NT2/D1 (cell line): ENCODE measurements at regions not wholly inside any gene's neighbourhood (a gene's known extent, or its start where the extent isn't known, plus 50 kb on each side); places are given as distances from the start of the nearest gene placed in this dataset.

Experiments used
- DNase-seq: peaks from one replicate; pipeline ENCODE4 v3.0.0-alpha.2; 2011; ENCODE audit warnings: low read depth, low spot score
- H3K27me3 ChIP-seq: 2 replicates; pipeline ENCODE4 v1.6.0; 2011; ENCODE audit warnings: mild to moderate bottlenecking; ENCODE audit not compliant: insufficient read length, insufficient read depth
- H3K36me3 ChIP-seq: 2 replicates; pipeline ENCODE4 v1.6.1; 2011; ENCODE audit warnings: mild to moderate bottlenecking, low read length, mixed read lengths; ENCODE audit not compliant: insufficient read depth, insufficient read length
- H3K4me1 ChIP-seq: 2 replicates; pipeline ENCODE4 v1.5.1; 2011; ENCODE audit not compliant: insufficient read depth, insufficient read length
- H3K4me3 ChIP-seq: 2 replicates; pipeline ENCODE4 v1.5.1; 2011; ENCODE audit warnings: low read depth; ENCODE audit not compliant: insufficient read length
- H3K9ac ChIP-seq: 2 replicates; pipeline ENCODE4 v1.6.0; 2011; ENCODE audit warnings: low read depth; ENCODE audit not compliant: insufficient read length
- H3K9me3 ChIP-seq: 2 replicates; pipeline ENCODE4 v1.5.1; 2011; ENCODE audit warnings: mild to moderate bottlenecking, low read length; ENCODE audit not compliant: insufficient read depth
- SUZ12 ChIP-seq: IDR thresholded peaks from 2 replicates; pipeline ENCODE4 v1.6.1; 2011; ENCODE audit not compliant: insufficient read length, insufficient read depth; ENCODE audit errors: extremely low read depth
- YY1 ChIP-seq: IDR thresholded peaks from 2 replicates; pipeline ENCODE4 v1.6.1; 2011; ENCODE audit not compliant: insufficient read length, insufficient read depth
- ZNF274 ChIP-seq: IDR thresholded peaks from 2 replicates; pipeline ENCODE4 v1.6.1; 2011; ENCODE audit warnings: mild to moderate bottlenecking, low read depth, low read length

- Histone ChIP-seq H3K9me3 (peaks cover 24% of the 10 kb centered on the region), H3K4me1 (no peaks in the 10 kb centered on the region), H3K4me3 (no peak overlapping the region), H3K9ac (no peak overlapping the region), H3K36me3 (no peaks in the 10 kb centered on the region), H3K27me3 (no peaks in the 10 kb centered on the region)
- DNase-seq, result no peak
- no peak for TF ChIP-seq SUZ12
- no peak for TF ChIP-seq YY1
- TF ChIP-seq ZNF274, result no peak
These were observed 153.7 kb upstream of the GADL1 start for GRCh38 chr3:31048143-31048542.

DNA sequence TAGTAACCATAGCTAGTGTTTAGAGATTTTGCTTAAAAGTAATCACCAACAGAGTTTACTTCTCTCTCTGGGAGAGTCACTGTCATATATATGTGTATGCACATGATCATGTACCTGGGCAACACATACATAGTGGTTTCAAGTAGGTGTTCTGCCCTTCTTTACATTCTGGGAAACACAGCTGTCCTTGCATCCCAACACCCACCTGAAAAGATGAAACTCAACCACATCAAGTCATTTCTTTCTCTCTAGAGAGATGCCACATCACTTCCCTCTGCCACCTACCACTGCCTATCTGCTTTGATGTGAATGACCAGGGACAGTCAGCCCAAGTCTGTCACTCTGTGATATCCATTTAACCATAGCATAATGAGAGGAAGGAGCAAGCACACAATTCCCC lies 155.8 kb upstream of the GADL1 start:
- TF ChIP-seq YY1 (no peak), SUZ12 (no peak)
- DNase-seq, result no peak
- Histone ChIP-seq H3K9ac (no peak overlapping the region), H3K36me3 (no peaks in the 10 kb centered on the region), H3K27me3 (no peaks in the 10 kb centered on the region), H3K9me3 (peaks cover 13% of the 10 kb centered on the region; the same call in 1 of the 2 replicates), H3K4me1 (no peaks in the 10 kb centered on the region), H3K4me3 (no peak overlapping the region)

DNA sequence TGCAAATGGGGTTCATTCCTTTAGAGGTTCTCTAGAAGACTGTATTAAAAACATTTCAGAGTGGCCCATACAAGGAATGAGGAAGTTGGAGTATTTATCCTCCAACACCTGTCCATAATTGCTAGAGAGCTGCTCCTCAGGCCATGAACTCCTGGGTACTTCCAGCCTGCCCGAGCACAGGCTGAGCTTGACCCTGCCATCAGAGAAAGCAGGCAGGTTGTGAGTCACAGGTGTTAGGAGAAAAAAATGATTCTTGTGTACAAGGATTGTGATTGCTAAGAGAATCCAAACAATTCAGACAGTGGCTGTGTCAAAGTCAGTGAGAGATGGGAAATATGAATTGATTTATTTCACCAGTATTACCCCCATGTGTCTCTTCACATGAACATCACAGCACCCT lies 156.8 kb upstream of the GADL1 start:
- no peak overlapping the region for H3K4me3 ChIP-seq
- H3K27me3 ChIP-seq, result no peaks in the 10 kb centered on the region
- no peak overlapping the region for H3K9ac ChIP-seq
- no peak for TF ChIP-seq SUZ12
- no peak for TF ChIP-seq YY1
- no peak for TF ChIP-seq ZNF274
- no peak for DNase-seq
- H3K36me3 ChIP-seq, result no peaks in the 10 kb centered on the region
- H3K4me1 ChIP-seq, result no peaks in the 10 kb centered on the region
- peaks cover 13% of the 10 kb centered on the region; the same call in 1 of the 2 replicates for H3K9me3 ChIP-seq

GRCh38 chr3:31053299-31053698 lies 158.8 kb upstream of the GADL1 start:
- no peak for DNase-seq
- H3K9me3 ChIP-seq, result peaks cover 26% of the 10 kb centered on the region
- no peaks in the 10 kb centered on the region for H3K27me3 ChIP-seq

GRCh38 chr3:31054032-31054431 lies 159.6 kb upstream of the GADL1 start:
- DNase-seq, result no peak
- H3K27me3 ChIP-seq, result no peaks in the 10 kb centered on the region
- TF ChIP-seq SUZ12 (no peak), YY1 (no peak), ZNF274 (no peak)
- H3K9me3 ChIP-seq, result peaks cover 26% of the 10 kb centered on the region
- H3K9ac ChIP-seq, result no peak overlapping the region
- H3K4me3 ChIP-seq, result no peak overlapping the region
- no peaks in the 10 kb centered on the region for H3K36me3 ChIP-seq
- no peaks in the 10 kb centered on the region for H3K4me1 ChIP-seq

More at GRCh38 chr3:31053299-31053698, 158.8 kb upstream of the GADL1 start:
- no peak overlapping the region for H3K4me3 ChIP-seq
- TF ChIP-seq ZNF274 (no peak), SUZ12 (no peak), YY1 (no peak)
- no peak overlapping the region for H3K9ac ChIP-seq
- H3K4me1 ChIP-seq, result no peaks in the 10 kb centered on the region
- H3K36me3 ChIP-seq, result no peaks in the 10 kb centered on the region

DNA sequence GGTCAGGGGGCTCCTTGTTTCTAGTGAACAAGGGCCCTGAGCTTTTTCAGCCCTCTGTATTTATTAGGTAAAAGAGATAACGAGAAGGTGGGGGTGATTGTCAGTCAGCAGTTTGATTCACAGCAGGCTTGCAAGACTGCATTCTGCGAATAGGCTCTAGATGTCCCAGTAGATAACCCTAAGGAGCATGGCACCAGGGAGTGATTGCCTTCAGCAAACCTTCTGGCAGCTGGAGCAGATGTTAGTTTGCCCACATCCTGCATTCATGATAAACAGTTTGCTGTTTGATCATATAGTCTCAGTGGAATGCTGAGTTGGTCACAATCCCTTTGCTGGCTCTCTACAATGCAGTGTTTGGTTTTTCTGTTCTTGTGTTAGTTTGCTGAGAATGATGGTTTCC lies 161.3 kb upstream of the GADL1 start:
- Histone ChIP-seq H3K9me3 (peaks cover 26% of the 10 kb centered on the region), H3K9ac (no peak overlapping the region), H3K4me3 (no peak overlapping the region), H3K4me1 (no peaks in the 10 kb centered on the region), H3K36me3 (no peaks in the 10 kb centered on the region), H3K27me3 (no peaks in the 10 kb centered on the region)
- DNase-seq, result no peak
- TF ChIP-seq SUZ12 (no peak), ZNF274 (no peak), YY1 (no peak)

GRCh38 chr3:31057891-31058290 lies 163.4 kb upstream of the GADL1 start:
- TF ChIP-seq SUZ12 (no peak), ZNF274 (no peak), YY1 (no peak)
- Histone ChIP-seq H3K4me3 (no peak overlapping the region), H3K4me1 (no peaks in the 10 kb centered on the region), H3K27me3 (no peaks in the 10 kb centered on the region), H3K9me3 (peaks cover 14% of the 10 kb centered on the region), H3K9ac (no peak overlapping the region), H3K36me3 (no peaks in the 10 kb centered on the region)
- no peak for DNase-seq
